ENCODE measurements at regions not wholly inside any gene's neighbourhood (a gene's known extent, or its start where the extent isn't known, plus 50 kb on each side); places are given as distances from the start of the nearest gene placed in this dataset.
"Not testable (repeated sequence)": the region's sequence is repeated elsewhere in the genome, so short reads cannot be mapped to it uniquely, and the experiment has no call there.

- no peak for DNase-seq
These were observed 121.4 kb downstream of the MRPL39 start for GRCh38 chr21:25485914-25486313.

- DNase-seq = no peak
These were observed 139.4 kb downstream of the MRPL39 start for GRCh38 chr21:25467896-25468295.

GRCh38 chr21:25467071-25467470 is 140.2 kb downstream of the MRPL39 start:
- DNase-seq = not testable (repeated sequence)

GRCh38 chr21:25466470-25466869 is 140.8 kb downstream of the MRPL39 start:
- no peak for DNase-seq

GRCh38 chr21:25465263-25465662 is 142.0 kb downstream of the MRPL39 start:
- DNase-seq = no peak

- no peak for DNase-seq
These were observed 143.0 kb downstream of the MRPL39 start for GRCh38 chr21:25464275-25464674.

- DNase-seq = no peak
These were observed 144.7 kb downstream of the MRPL39 start for GRCh38 chr21:25462517-25462971.

DNA sequence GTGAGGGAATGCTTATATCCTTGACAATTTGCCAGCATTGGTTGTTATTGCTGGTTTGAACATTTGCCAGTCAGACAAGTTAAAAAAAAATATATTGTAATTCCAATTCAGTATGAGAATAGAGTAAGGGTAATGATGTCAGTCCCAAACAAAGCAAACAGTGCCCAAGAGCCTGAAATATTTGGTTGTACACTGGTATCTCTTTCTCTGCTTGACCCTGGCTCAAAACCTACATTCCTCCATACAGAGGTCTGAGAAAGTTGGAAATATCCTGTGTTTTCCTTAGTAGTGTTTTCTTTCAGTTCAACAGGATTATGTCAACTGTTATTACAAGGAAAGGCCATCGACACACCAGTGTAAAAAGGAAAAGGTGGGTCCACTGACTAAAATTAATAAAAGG is 145.6 kb downstream of the MRPL39 start:
- DNase-seq = no peak

- DNase-seq = no peak
These were observed 147.3 kb downstream of the MRPL39 start for GRCh38 chr21:25459993-25460392.

DNA sequence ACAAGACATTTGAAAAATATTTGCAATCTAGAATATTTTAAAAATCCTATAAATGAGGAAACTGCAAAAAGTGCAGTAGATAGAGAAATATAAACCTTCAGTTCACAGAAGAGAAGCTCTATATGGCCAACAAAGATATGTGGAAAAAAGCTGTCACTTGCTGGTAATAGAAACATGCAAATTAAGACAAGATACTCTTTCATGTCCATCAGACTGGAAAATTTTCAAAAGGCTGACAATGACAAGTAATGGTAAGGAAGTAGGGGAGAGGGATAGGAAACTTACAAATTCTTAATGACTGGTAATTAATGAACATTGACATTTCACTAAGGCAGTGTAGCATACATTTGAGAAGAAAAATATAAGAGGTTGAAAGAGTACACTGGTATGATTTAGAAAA is 147.9 kb downstream of the MRPL39 start:
- no peak for DNase-seq

DNA sequence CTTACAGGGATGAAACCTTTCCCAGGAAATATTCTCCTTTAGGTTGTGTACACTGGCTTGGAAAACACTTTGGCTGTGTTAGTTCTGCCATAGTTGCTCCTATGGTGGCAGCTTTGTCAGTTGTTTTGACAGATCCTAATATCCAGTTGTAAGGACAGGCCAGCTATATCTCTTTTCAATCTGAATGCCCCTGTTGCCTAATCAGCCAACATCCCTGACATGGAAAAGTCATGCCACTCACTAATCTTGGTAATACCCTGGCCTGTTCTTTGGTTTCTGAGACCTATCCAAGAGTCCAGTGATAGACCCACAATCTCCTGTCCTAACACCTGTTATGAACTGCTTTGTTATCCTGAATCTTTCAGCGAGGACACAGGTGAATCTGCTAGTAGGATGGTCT is 148.8 kb downstream of the MRPL39 start:
- no peak for DNase-seq

DNA sequence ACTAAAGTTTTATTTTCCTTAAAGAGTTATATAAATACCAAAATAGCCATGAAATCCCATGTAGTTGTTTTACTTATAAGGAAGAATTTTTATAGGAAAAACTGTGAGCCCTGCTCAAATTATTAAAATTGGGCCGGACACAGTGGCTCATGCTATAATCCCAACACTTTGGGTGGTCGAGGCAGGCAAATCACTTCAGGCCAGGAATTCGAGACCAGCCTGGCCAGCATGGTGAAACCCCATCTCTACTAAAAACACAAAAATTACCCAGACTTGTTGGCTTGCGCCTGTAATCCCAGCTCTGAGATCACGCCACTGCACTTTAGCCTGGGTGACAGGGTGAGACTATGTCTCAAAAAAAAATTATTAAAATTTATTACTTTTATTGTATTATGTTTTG is 149.3 kb downstream of the MRPL39 start:
- no peak for DNase-seq

- peak; percentile 73 for DNase-seq
These were observed 149.9 kb downstream of the MRPL39 start for GRCh38 chr21:25457411-25457810.

DNA sequence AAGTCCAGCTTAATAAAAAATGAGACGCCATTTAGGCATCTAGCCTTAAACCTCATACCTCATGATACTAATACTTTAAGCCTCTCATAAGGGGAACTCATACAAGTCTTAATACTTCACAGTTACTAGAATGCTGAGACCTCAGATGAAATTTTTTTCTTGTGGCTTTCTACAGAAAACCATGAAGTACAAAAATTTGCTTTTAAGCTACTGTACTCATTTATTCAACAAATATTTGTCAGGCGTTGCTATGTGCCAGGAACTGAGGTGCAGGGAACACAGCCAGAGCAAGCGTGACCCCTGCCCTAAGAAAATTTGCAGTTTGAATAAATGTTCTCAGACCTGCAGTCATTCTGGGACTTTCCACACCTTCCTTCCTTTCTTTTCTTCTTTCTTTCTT is 150.6 kb downstream of the MRPL39 start:
- no peak for DNase-seq

DNA sequence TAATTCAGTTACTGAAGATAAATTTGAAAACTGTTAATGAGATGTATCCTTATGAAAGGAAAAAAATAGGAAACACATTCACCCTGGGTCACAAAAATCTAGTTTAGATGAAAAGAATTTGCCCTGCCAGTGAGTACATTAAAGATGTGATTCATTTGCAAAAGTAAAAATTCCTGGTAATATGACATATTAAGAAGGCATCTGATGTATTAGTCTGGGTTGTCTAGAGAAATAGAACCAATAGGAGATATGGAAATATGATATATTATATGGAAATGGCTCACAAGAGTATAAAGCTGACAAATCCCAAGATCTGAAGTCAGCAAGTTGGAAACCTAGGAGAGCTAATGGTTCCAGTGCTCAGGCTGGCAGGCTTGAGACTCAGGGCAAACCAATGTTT is 153.8 kb downstream of the MRPL39 start:
- DNase-seq = no peak

- no peak for DNase-seq
These were observed 157.3 kb downstream of the MRPL39 start for GRCh38 chr21:25449950-25450349.

DNA sequence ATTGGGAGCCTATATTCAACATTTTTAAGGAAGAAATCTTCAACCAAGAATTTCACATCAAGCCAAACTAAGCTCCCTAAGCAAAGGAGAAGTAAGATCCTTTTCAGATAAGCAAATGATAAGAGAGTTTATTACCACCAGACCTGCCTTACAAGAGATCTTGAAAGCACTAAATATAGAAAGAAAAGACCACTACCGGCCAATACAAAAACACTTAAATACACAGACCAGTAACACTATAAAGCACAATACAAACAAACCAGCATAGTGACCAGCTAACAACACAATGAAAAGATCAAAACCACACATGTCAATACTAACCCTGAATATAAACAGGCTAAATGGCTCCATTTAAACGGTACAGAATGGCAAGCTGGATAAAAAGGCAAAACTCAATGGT is 165.4 kb downstream of the MRPL39 start:
- DNase-seq = no peak

- not testable (repeated sequence) for DNase-seq
These were observed 169.8 kb downstream of the MRPL39 start for GRCh38 chr21:25437465-25437864.

- DNase-seq = no peak
These were observed 178.7 kb downstream of the MRPL39 start for GRCh38 chr21:25428537-25428936.

GRCh38 chr21:25427828-25428227 is 179.5 kb downstream of the MRPL39 start:
- no peak for DNase-seq

DNA sequence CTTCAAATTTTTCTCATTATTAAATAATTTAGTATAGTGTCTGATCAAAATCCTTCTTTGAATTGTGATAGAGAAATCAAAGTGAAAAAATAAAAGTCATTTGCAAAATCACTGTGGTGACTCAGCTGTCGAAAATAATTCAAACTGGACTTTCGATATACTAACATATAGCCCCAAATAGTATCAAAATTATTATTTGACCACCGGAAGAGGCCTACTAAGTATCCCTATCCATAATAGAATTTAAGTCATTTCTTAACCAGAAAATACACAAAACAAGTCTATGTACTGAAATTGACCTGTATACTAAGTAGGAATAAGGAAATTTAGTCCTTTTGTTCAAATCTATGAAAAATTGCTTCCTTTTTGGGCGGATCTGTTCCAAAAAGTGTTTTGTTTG is 180.7 kb downstream of the MRPL39 start:
- DNase-seq = no peak

- no peak for DNase-seq
These were observed 182.1 kb downstream of the MRPL39 start for GRCh38 chr21:25425156-25425555.

DNA sequence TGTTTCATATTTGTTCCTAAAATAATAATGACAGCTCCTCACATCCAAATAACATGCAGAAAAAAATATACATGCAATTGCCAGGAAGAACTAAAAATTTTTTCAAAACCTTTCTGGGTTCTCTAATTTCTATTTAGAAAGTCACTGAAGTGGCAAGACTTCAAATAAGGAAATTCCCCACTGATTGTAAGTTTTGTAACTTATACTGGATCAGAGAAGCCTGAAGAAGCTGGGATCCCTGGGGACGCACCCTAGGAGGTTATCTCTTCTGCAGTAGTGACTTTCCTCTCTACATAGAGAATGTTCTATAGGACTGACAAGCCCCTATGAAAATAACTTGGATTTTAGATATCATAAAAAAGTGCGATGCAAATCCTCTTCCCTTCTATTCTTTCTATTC is 182.6 kb downstream of the MRPL39 start:
- no peak for DNase-seq

- no peak for DNase-seq
These were observed 183.2 kb downstream of the MRPL39 start for GRCh38 chr21:25424048-25424447.

GRCh38 chr21:25422610-25423608 is 184.4 kb downstream of the MRPL39 start:
- DNase-seq = no peak
